AG09309 (cell line): ENCODE measurements at regions not wholly inside any gene's neighbourhood (a gene's known extent, or its start where the extent isn't known, plus 50 kb on each side); places are given as distances from the start of the nearest gene placed in this dataset.
A peak's percentile ranks its signal among the peaks of the same experiment; 100 is the strongest.

Source experiments
- DNase-seq: peaks from one replicate; pipeline ENCODE4 v3.0.0-alpha.2; 2010; ENCODE audit warnings: low read depth
- H3K4me3 ChIP-seq: 2 replicates; pipeline ENCODE4 v1.5.1; 2011; ENCODE audit warnings: mild to moderate bottlenecking, low read depth, low read length, moderate library complexity; ENCODE audit not compliant: control insufficient read depth
- TF ChIP-seq, protein P1 (sequence below): IDR thresholded peaks from 2 replicates; pipeline ENCODE4 v1.5.1; 2011; ENCODE audit warnings: mild to moderate bottlenecking, low read depth, low read length, inconsistent platforms; ENCODE audit not compliant: insufficient read depth, control insufficient read depth; ENCODE audit errors: missing control alignments

- TF ChIP-seq, protein P1, sequence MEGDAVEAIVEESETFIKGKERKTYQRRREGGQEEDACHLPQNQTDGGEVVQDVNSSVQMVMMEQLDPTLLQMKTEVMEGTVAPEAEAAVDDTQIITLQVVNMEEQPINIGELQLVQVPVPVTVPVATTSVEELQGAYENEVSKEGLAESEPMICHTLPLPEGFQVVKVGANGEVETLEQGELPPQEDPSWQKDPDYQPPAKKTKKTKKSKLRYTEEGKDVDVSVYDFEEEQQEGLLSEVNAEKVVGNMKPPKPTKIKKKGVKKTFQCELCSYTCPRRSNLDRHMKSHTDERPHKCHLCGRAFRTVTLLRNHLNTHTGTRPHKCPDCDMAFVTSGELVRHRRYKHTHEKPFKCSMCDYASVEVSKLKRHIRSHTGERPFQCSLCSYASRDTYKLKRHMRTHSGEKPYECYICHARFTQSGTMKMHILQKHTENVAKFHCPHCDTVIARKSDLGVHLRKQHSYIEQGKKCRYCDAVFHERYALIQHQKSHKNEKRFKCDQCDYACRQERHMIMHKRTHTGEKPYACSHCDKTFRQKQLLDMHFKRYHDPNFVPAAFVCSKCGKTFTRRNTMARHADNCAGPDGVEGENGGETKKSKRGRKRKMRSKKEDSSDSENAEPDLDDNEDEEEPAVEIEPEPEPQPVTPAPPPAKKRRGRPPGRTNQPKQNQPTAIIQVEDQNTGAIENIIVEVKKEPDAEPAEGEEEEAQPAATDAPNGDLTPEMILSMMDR = no peak
- H3K4me3 ChIP-seq = no peak overlapping the region
- no peak for DNase-seq
These were observed 143.1 kb downstream of the PLPP3 start for GRCh38 chr1:56436296-56436695.

- H3K4me3 ChIP-seq = no peak overlapping the region
- TF ChIP-seq, protein P1 = no peak
- no peak for DNase-seq
These were observed 143.7 kb downstream of the PLPP3 start for GRCh38 chr1:56435434-56436262.

DNA sequence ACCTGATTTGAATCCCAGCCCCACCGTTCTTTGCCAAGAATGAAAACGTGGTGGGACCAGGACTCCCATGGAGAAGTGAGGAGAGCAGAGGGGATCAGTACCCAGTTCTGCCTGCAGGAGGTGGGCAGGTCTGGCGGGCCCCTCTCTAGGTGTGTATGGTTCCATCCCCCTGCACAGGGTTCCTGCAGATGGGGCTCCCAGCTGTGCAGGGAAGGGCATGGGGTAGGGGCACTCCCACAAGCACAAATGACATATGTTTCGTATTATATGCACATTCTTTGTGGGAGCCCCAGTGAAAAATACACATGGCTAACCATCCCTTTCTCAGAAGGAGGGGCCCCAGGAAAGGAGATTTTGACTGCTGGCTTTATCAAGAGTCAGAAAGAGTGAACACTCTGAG, 144.6 kb downstream of the PLPP3 start:
- TF ChIP-seq, protein P1 = peak; percentile 8
- no peak overlapping the region for H3K4me3 ChIP-seq
- no peak for DNase-seq

GRCh38 chr1:56434025-56434424, 145.3 kb downstream of the PLPP3 start:
- TF ChIP-seq, protein P1 = no peak

GRCh38 chr1:56433056-56433577, 146.2 kb downstream of the PLPP3 start:
- DNase-seq = no peak
- TF ChIP-seq, protein P1 = no peak
- H3K4me3 ChIP-seq = no peak overlapping the region

More at GRCh38 chr1:56434025-56434424, 145.3 kb downstream of the PLPP3 start:
- no peak overlapping the region for H3K4me3 ChIP-seq
- DNase-seq = no peak

- no peak overlapping the region for H3K4me3 ChIP-seq
- TF ChIP-seq, protein P1 = no peak
- DNase-seq = no peak
These were observed 147.0 kb downstream of the PLPP3 start for GRCh38 chr1:56432166-56432971.
